Parathyroid adenoma (tissue), 2 donors: ENCODE measurements at regions not wholly inside any gene's neighbourhood (a gene's known extent, or its start where the extent isn't known, plus 50 kb on each side); places are given as distances from the start of the nearest gene placed in this dataset.

Experiments
- H2AFZ ChIP-seq: fragments of 300-600 bp; sonication (generic); one replicate; pipeline ENCODE4 v1.7.0; 2017; ENCODE audit warnings: antibody characterized with exemption, mild to moderate bottlenecking
- H3K27ac ChIP-seq: fragments of 300-600 bp; sonication (generic); one replicate; pipeline ENCODE4 v1.7.0; 2017
- H3K27me3 ChIP-seq: fragments of 300-600 bp; sonication (generic); one replicate; pipeline ENCODE4 v1.7.0; 2017; ENCODE audit warnings: low read length; ENCODE audit not compliant: control insufficient read depth, insufficient read depth
- H3K36me3 ChIP-seq: fragments of 300-600 bp; sonication (generic); one replicate; pipeline ENCODE4 v1.7.0; 2017; ENCODE audit warnings: low read length; ENCODE audit not compliant: control insufficient read depth, insufficient read depth
- H3K4me1 ChIP-seq: fragments of 300-600 bp; sonication (generic); one replicate; pipeline ENCODE4 v1.7.0; 2017; ENCODE audit warnings: control low read depth
- H3K4me2 ChIP-seq: fragments of 300-600 bp; sonication (generic); one replicate; pipeline ENCODE4 v1.7.0; 2017; ENCODE audit warnings: low read length
- H3K4me3 ChIP-seq: fragments of 300-600 bp; sonication (generic); one replicate; pipeline ENCODE4 v1.7.0; 2017; ENCODE audit warnings: low read depth, low read length
- H3K79me2 ChIP-seq: fragments of 300-600 bp; sonication (generic); one replicate; pipeline ENCODE4 v1.7.0; 2017; ENCODE audit warnings: control low read depth
- H3K9ac ChIP-seq: fragments of 300-600 bp; sonication (generic); one replicate; pipeline ENCODE4 v1.7.0; 2017; ENCODE audit warnings: mild to moderate bottlenecking
- H3K9me3 ChIP-seq: fragments of 300-600 bp; sonication (generic); one replicate; pipeline ENCODE4 v1.7.0; 2017; ENCODE audit warnings: low read length; ENCODE audit not compliant: control insufficient read depth
- CTCF ChIP-seq: fragments of 300-600 bp; sonication (generic); IDR thresholded peaks from one replicate; pipeline ENCODE4 v1.7.0; 2017; ENCODE audit warnings: antibody characterized with exemption, mild to moderate bottlenecking
- donor health status: primary hyperparathyroidism.

- Histone ChIP-seq H2AFZ (no peak overlapping the region), H3K4me2 (no peak overlapping the region), H3K27ac (no peak overlapping the region), H3K9ac (no peak overlapping the region), H3K9me3 (no peaks in the 10 kb centered on the region), H3K79me2 (no peaks in the 10 kb centered on the region), H3K36me3 (no peaks in the 10 kb centered on the region), H3K4me3 (no peak overlapping the region), H3K27me3 (no peaks in the 10 kb centered on the region), H3K4me1 (no peaks in the 10 kb centered on the region)
- no peak for TF ChIP-seq CTCF
Measured at GRCh38 chr10:70981936-70982335, 93.6 kb upstream of the PCBD1 start.

- no peak overlapping the region for H3K27ac ChIP-seq
- H3K9ac ChIP-seq: no peak overlapping the region
- H3K79me2 ChIP-seq: no peaks in the 10 kb centered on the region
- no peak overlapping the region for H2AFZ ChIP-seq
- H3K9me3 ChIP-seq: no peaks in the 10 kb centered on the region
- no peaks in the 10 kb centered on the region for H3K27me3 ChIP-seq
- H3K4me3 ChIP-seq: no peak overlapping the region
- no peak for TF ChIP-seq CTCF
- no peak overlapping the region for H3K4me2 ChIP-seq
- no peaks in the 10 kb centered on the region for H3K36me3 ChIP-seq
- no peaks in the 10 kb centered on the region for H3K4me1 ChIP-seq
Measured at GRCh38 chr10:70982443-70982842, 94.1 kb upstream of the PCBD1 start.

GRCh38 chr10:70984986-70985722 lies 96.8 kb upstream of the PCBD1 start:
- Histone ChIP-seq H3K27me3 (no peaks in the 10 kb centered on the region), H3K4me3 (no peak overlapping the region), H2AFZ (no peak overlapping the region), H3K4me1 (no peaks in the 10 kb centered on the region), H3K27ac (no peak overlapping the region), H3K9ac (no peak overlapping the region), H3K36me3 (no peaks in the 10 kb centered on the region), H3K79me2 (no peaks in the 10 kb centered on the region), H3K4me2 (no peak overlapping the region), H3K9me3 (no peaks in the 10 kb centered on the region)
- TF ChIP-seq CTCF: no peak

- no peak for TF ChIP-seq CTCF
- H3K27ac ChIP-seq: no peak overlapping the region
Measured at GRCh38 chr10:70985824-70986622, 97.7 kb upstream of the PCBD1 start.

More at GRCh38 chr10:70985824-70986622, 97.7 kb upstream of the PCBD1 start:
- Histone ChIP-seq H3K4me2 (no peak overlapping the region), H3K9ac (no peak overlapping the region), H3K27me3 (no peaks in the 10 kb centered on the region), H3K79me2 (no peaks in the 10 kb centered on the region), H3K9me3 (no peaks in the 10 kb centered on the region), H2AFZ (no peak overlapping the region), H3K36me3 (no peaks in the 10 kb centered on the region), H3K4me3 (no peak overlapping the region), H3K4me1 (no peaks in the 10 kb centered on the region)
